Gastroesophageal sphincter (tissue), 3 donors: ENCODE measurements at regions not wholly inside any gene's neighbourhood (a gene's known extent, or its start where the extent isn't known, plus 50 kb on each side); places are given as distances from the start of the nearest gene placed in this dataset.

Experiments
- EP300 ChIP-seq: sonication (generic); formaldehyde crosslinking; IDR thresholded peaks from one replicate; pipeline ENCODE4 v1.6.1; 2017; ENCODE audit warnings: antibody characterized with exemption, mild to moderate bottlenecking
- TF ChIP-seq, protein P1 (sequence below), 4 experiments: fragments of 200-600 bp in 2 of 4; fragments of 450-650 bp in 2 of 4; sonication (generic) in 1 of 4; IDR thresholded peaks; one replicate each; pipeline ENCODE4 v1.5.1; 2017 to 2019; ENCODE audit warnings: antibody characterized with exemption in 4 of 4, mild to moderate bottlenecking in 2 of 4, moderate library complexity in 2 of 4

GRCh38 chr1:2911421-2912178 is 109.7 kb upstream of the ACTRT2 start:
- TF ChIP-seq, protein P1, sequence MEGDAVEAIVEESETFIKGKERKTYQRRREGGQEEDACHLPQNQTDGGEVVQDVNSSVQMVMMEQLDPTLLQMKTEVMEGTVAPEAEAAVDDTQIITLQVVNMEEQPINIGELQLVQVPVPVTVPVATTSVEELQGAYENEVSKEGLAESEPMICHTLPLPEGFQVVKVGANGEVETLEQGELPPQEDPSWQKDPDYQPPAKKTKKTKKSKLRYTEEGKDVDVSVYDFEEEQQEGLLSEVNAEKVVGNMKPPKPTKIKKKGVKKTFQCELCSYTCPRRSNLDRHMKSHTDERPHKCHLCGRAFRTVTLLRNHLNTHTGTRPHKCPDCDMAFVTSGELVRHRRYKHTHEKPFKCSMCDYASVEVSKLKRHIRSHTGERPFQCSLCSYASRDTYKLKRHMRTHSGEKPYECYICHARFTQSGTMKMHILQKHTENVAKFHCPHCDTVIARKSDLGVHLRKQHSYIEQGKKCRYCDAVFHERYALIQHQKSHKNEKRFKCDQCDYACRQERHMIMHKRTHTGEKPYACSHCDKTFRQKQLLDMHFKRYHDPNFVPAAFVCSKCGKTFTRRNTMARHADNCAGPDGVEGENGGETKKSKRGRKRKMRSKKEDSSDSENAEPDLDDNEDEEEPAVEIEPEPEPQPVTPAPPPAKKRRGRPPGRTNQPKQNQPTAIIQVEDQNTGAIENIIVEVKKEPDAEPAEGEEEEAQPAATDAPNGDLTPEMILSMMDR (IDR thresholded peaks at IDR 0.05): no peak
- no peak for TF ChIP-seq EP300
